Activated naive CD4-positive, alpha-beta T cell treated with anti-CD3 and anti-CD28 coated beads, Interleukin-2, amount 50 U/mL, for 72 hours (primary cell): ENCODE measurements at regions not wholly inside any gene's neighbourhood (a gene's known extent, or its start where the extent isn't known, plus 50 kb on each side); places are given as distances from the start of the nearest gene placed in this dataset.
"Not testable (repeated sequence)": the region's sequence is repeated elsewhere in the genome, so short reads cannot be mapped to it uniquely, and the experiment has no call there.

ENCODE experiments used
- ATAC-seq, 2 donors: fragments of 150-1000 bp; cut with Tn5 transposase; 2 replicates each; pipeline ENCODE4 v1.10.0; 2021; ENCODE audit warnings: mild to moderate bottlenecking in 2 of 2, moderate library complexity in 2 of 2
- DNase-seq, 2 donors: peaks; one replicate each; pipeline ENCODE4 v3.0.0; 2021 to 2022; ENCODE audit warnings: low spot score in 2 of 2
- H3K27ac Mint-ChIP-seq, 2 donors: one replicate each; pipeline ENCODE4 v1.8.0; 2022; ENCODE audit warnings: mild to moderate bottlenecking in 2 of 2, mixed read lengths in 2 of 2
- H3K36me3 Mint-ChIP-seq, 2 donors: one replicate each; pipeline ENCODE4 v1.8.0; 2022; ENCODE audit warnings: mixed read lengths in 2 of 2
- H3K9me3 Mint-ChIP-seq, 2 donors: one replicate each; pipeline ENCODE4 v1.8.0; 2022; ENCODE audit warnings: mixed read lengths in 2 of 2

DNA sequence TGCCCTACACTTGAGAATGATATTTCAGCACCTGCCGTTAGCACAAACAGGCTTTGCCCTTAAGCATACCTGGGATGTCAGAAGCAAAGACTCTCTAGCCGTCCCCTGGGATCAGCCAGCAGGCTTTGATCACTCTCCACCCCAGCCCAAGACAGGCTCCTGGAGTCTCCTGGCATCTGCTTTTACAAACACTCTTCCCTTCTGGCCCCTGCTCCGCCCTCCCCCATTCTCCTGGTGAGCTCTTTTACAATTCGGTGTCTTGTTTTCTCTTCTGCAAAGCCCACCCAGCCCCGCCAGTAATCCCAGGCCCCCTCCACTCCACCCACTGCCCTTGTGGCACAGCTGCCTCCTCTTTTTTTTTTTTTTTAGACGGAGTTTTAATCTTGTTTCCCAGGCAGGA, 50.4 kb downstream of the KATNIP start:
- no peak for DNase-seq
- no peak for ATAC-seq
- Mint-ChIP-seq H3K9me3 (no peaks in the 10 kb centered on the region), H3K36me3 (no peaks in the 10 kb centered on the region), H3K27ac (no peak overlapping the region)

GRCh38 chr16:27602103-27602502, 52.2 kb downstream of the KATNIP start:
- Mint-ChIP-seq H3K36me3 (no peaks in the 10 kb centered on the region), H3K27ac (peak overlapping the region in 1 of 2 donors; percentile 4), H3K9me3 (no peaks in the 10 kb centered on the region)
- ATAC-seq: no peak
- no peak for DNase-seq

GRCh38 chr16:27605500-27606106, 55.7 kb downstream of the KATNIP start:
- not testable (repeated sequence) for H3K9me3 Mint-ChIP-seq, H3K36me3 Mint-ChIP-seq, H3K27ac Mint-ChIP-seq, ATAC-seq
- peak in 1 of 2 donors; percentile 17 for DNase-seq

GRCh38 chr16:27611340-27611739, 61.4 kb downstream of the KATNIP start:
- Mint-ChIP-seq H3K9me3 (no peaks in the 10 kb centered on the region), H3K27ac (no peak overlapping the region), H3K36me3 (no peaks in the 10 kb centered on the region)
- no peak for DNase-seq
- ATAC-seq: no peak

DNA sequence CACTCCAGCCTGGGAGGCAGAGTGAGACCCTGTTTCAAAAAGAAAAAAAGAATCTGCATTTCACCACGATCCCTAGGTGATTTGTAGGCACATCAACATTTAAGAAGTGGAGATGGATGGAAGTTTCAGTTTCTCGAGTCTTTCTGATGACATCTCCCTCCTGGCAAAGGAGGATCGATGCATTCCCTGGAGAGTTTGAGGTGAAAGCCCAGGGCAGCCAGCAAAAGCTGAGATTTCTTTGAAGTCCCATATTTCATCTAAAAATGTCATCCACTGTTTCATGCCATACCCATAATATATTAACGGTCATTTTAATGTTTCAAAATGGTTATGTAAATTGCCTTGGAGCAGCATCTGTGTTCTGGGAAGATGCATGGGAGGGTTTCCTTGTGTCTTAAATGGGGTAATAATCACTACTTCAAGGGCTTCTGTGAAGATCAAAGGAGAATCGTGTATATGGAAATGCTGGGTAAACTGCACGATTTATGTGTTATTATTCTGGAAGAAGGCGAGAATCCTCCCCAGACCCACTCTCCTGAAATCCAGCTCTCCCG, 63.4 kb downstream of the KATNIP start:
- Mint-ChIP-seq H3K27ac (no peak overlapping the region), H3K9me3 (no peaks in the 10 kb centered on the region), H3K36me3 (no peaks in the 10 kb centered on the region)
- DNase-seq (no peak), ATAC-seq (no peak)

GRCh38 chr16:27617665-27618064, 67.7 kb downstream of the KATNIP start:
- no peak for DNase-seq
- Mint-ChIP-seq H3K27ac (no peak overlapping the region), H3K9me3 (no peaks in the 10 kb centered on the region), H3K36me3 (peaks cover 6 to 8% of the 10 kb centered on the region in 2 donors)
- no peak for ATAC-seq

- Mint-ChIP-seq H3K9me3 (no peaks in the 10 kb centered on the region), H3K36me3 (peaks cover 6 to 8% of the 10 kb centered on the region in 2 donors), H3K27ac (no peak overlapping the region)
- DNase-seq: no peak
- ATAC-seq: no peak
These were observed 68.2 kb downstream of the KATNIP start for GRCh38 chr16:27618165-27618564.

DNA sequence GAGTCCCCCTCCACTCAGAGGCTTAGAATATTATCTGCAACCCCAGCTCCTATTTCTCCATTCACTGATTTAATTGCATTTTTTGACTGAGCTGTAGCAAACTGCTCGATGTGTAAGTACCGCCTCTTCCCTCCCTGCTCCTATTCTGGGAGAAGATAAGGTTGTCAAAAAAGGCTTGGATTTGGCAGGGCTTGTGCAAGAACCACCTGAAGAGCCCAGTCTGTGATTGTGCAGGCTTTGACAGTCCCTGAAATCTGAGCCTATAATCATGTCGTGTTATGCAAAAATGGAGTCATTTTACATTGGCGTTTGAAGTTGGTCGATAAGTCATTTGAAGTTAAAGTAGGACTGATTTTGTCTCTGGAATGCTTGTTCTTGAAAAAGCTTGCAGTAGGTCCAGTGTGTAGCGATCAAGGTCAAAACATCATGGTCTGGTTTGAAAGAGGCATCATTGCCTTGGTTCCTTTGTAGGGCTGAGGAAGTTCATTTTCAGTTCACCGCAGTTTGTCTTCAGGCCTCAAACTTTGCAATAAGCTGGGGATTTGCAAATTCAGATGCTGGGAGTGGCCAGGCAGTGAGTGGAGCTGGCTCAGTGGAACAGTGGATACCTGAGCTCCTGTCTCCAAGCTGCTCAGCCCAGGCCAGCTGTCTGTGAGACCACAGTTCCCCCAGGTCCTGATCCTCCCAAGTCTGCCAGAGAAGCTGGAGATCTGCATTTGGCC, 68.8 kb downstream of the KATNIP start:
- H3K36me3 Mint-ChIP-seq: peaks cover 6 to 8% of the 10 kb centered on the region in 2 donors
- DNase-seq (no peak), ATAC-seq (no peak)
- H3K9me3 Mint-ChIP-seq: no peaks in the 10 kb centered on the region
- no peak overlapping the region for H3K27ac Mint-ChIP-seq

GRCh38 chr16:27620541-27620940, 70.6 kb downstream of the KATNIP start:
- Mint-ChIP-seq H3K27ac (peak overlapping the region in 1 of 2 donors; percentile 22), H3K36me3 (peaks cover 6 to 8% of the 10 kb centered on the region in 2 donors), H3K9me3 (no peaks in the 10 kb centered on the region)
- ATAC-seq: no peak
- no peak for DNase-seq

- no peak for ATAC-seq
- DNase-seq: no peak
- no peaks in the 10 kb centered on the region for H3K9me3 Mint-ChIP-seq
- no peak overlapping the region for H3K27ac Mint-ChIP-seq
- H3K36me3 Mint-ChIP-seq: peaks cover 6 to 8% of the 10 kb centered on the region in 2 donors
These were observed 74.5 kb downstream of the KATNIP start for GRCh38 chr16:27624154-27625049.

DNA sequence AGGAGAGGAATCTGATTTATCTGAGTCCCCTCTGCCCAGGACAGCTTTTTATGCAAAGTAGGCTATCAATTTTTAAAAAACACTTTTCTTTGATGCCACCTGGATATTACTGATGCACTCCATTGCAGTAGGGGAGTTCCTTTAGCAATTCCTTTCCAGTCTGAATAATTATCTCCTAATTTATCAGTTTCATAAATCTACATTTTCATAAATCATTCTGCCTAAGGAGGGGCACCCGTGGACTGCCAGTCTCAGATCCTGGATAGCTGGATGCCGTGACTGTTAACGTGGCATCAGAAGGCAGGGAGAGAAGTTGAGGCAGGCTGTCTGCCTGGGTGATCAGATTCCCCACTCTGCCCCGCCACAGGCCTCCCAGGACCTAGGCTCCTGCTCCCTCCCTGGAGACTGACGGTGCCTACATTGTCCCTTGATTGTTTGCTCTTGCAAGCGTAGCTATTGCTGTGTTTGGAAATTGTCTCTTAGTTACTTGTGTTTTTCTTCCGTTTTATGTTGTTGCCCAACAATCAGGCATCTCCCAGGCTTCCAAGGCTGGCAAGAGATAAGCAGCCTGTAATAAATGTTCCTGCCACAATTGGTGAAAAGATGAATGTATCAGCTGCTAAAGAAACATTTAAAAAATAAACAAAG, 75.2 kb downstream of the KATNIP start:
- DNase-seq: no peak
- peaks cover under 1 to 3% of the 10 kb centered on the region in 2 donors for H3K36me3 Mint-ChIP-seq
- H3K9me3 Mint-ChIP-seq: no peaks in the 10 kb centered on the region
- no peak for ATAC-seq
- H3K27ac Mint-ChIP-seq: no peak overlapping the region

DNA sequence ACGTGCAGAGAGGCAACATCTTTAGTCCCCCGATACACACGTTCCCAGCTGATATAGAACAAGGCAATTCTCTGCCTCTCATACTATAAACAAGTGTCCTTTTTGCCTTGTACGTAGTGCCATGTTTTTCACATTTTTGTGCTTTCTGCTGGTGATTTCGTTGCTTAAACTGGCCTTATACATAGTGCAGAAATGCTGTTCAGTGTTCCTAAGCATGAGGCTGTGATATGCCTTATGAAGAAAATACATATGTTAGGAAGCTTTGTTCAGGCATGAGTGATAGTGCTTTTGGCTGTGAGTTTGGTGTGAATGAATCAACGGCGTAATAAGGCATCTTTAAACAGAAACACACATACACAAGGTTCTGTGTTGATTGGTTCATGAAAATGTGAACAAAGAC, 77.2 kb downstream of the KATNIP start:
- H3K9me3 Mint-ChIP-seq: no peaks in the 10 kb centered on the region
- DNase-seq (no peak), ATAC-seq (no peak)
- peaks cover 0 to 3% of the 10 kb centered on the region in 2 donors for H3K36me3 Mint-ChIP-seq
- H3K27ac Mint-ChIP-seq: no peak overlapping the region

- Mint-ChIP-seq H3K27ac (no peak overlapping the region), H3K9me3 (no peaks in the 10 kb centered on the region), H3K36me3 (peaks cover 0 to 5% of the 10 kb centered on the region in 2 donors)
- DNase-seq (no peak), ATAC-seq (no peak)
These were observed 78.4 kb downstream of the KATNIP start for GRCh38 chr16:27628241-27628942.

GRCh38 chr16:27628943-27629462, 79.1 kb downstream of the KATNIP start:
- ATAC-seq, H3K9me3 Mint-ChIP-seq: not testable (repeated sequence)

DNA sequence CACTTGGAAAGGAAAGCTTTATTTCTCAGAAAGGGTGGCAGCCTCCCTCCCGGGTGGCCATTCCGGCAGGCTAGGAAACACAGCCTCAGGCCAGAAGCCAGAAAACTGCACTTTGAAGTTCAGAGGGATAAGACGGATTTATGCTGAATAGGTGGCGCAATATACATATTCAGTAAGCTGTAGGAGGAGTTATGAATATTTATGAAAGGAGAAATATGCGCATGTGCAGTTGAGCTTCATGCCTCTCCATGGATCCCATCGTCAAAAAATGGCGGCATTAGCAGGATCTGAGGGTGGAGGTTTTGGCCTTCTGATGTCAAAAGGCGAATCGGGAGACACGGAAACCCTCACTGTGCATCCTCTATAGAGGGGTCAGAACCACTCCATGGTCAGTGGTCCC, 82.3 kb downstream of the KATNIP start:
- DNase-seq (no peak), ATAC-seq (no peak)
- Mint-ChIP-seq H3K27ac (peak overlapping the region in 1 of 2 donors; percentile 68), H3K36me3 (peaks cover 0 to 5% of the 10 kb centered on the region in 2 donors), H3K9me3 (no peaks in the 10 kb centered on the region)

More at GRCh38 chr16:27628943-27629462, 79.1 kb downstream of the KATNIP start:
- H3K27ac Mint-ChIP-seq, DNase-seq, H3K36me3 Mint-ChIP-seq: not testable (repeated sequence)

DNA sequence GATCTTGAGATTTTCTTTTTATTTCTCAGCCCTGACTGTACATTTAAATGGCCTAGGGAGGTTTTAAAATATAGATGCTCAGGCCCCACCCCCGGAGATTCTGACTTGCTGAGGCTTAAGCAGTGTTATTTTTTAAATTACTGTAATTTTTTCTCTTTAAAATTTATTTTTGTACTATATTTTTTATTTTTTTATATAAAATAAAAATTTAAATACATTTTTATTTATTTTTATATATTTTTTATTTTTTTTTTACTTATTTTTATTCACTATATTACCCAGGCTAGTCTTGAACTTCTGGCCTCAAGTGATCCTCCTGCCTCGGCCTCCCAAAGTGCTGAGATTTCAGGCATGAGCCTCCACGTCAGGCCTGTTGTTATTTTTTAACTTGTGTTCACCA, 83.3 kb downstream of the KATNIP start:
- Mint-ChIP-seq H3K9me3 (no peaks in the 10 kb centered on the region), H3K27ac (no peak overlapping the region), H3K36me3 (peaks cover 0 to 5% of the 10 kb centered on the region in 2 donors)
- DNase-seq: no peak
- no peak for ATAC-seq
